Activated CD8-positive, alpha-beta memory T cell treated with anti-CD3 and anti-CD28 coated beads, Interleukin-2, amount 50 U/mL, for 48 hours (primary cell): ENCODE measurements at regions not wholly inside any gene's neighbourhood (a gene's known extent, or its start where the extent isn't known, plus 50 kb on each side); places are given as distances from the start of the nearest gene placed in this dataset.

Experiments used
- DNase-seq: peaks from one replicate; pipeline ENCODE4 v3.0.0-alpha.2; 2020

GRCh38 chr4:125975861-125976397, 661.2 kb downstream of the FAT4 start:
- no peak for DNase-seq

GRCh38 chr4:125979950-125980349, 665.2 kb downstream of the FAT4 start:
- DNase-seq: no peak

GRCh38 chr4:125983168-125983567, 668.4 kb downstream of the FAT4 start:
- DNase-seq: no peak

GRCh38 chr4:125985856-125986255, 671.1 kb downstream of the FAT4 start:
- DNase-seq: no peak

- DNase-seq: no peak
Observed at GRCh38 chr4:125986307-125986706, 671.6 kb downstream of the FAT4 start.

GRCh38 chr4:125988464-125988863, 673.7 kb downstream of the FAT4 start:
- DNase-seq: no peak

GRCh38 chr4:125991398-125991797, 676.6 kb downstream of the FAT4 start:
- DNase-seq: no peak

- DNase-seq: no peak
Observed at GRCh38 chr4:125992891-125993290, 678.1 kb downstream of the FAT4 start.

GRCh38 chr4:125994024-125994423, 679.3 kb downstream of the FAT4 start:
- no peak for DNase-seq

GRCh38 chr4:125994430-125994829, 679.7 kb downstream of the FAT4 start:
- DNase-seq: no peak

GRCh38 chr4:126004941-126005340, 690.2 kb downstream of the FAT4 start:
- DNase-seq: no peak

- DNase-seq: no peak
Observed at GRCh38 chr4:126007142-126007541, 692.4 kb downstream of the FAT4 start.

- DNase-seq: no peak
Observed at GRCh38 chr4:126012691-126013290, 698.0 kb downstream of the FAT4 start.

- no peak for DNase-seq
Observed at GRCh38 chr4:126018274-126018673, 703.5 kb downstream of the FAT4 start.

- DNase-seq: no peak
Observed at GRCh38 chr4:126023896-126024295, 709.1 kb downstream of the FAT4 start.

GRCh38 chr4:126027601-126028000, 712.8 kb downstream of the FAT4 start:
- no peak for DNase-seq

GRCh38 chr4:126028876-126029275, 714.1 kb downstream of the FAT4 start:
- DNase-seq: no peak

GRCh38 chr4:126037231-126037630, 722.5 kb downstream of the FAT4 start:
- no peak for DNase-seq

- no peak for DNase-seq
Observed at GRCh38 chr4:126038502-126039144, 723.9 kb downstream of the FAT4 start.

- DNase-seq: no peak
Observed at GRCh38 chr4:126046081-126046614, 731.4 kb downstream of the FAT4 start.

GRCh38 chr4:126047114-126047513, 732.4 kb downstream of the FAT4 start:
- DNase-seq: no peak

- DNase-seq: no peak
Observed at GRCh38 chr4:126051689-126052424, 737.1 kb downstream of the FAT4 start.

- no peak for DNase-seq
Observed at GRCh38 chr4:126056116-126056650, 741.4 kb downstream of the FAT4 start.
